Panc1 (cell line): ENCODE measurements at regions not wholly inside any gene's neighbourhood (a gene's known extent, or its start where the extent isn't known, plus 50 kb on each side); places are given as distances from the start of the nearest gene placed in this dataset.

ENCODE experiments used
- ATAC-seq: fragments of 200-7000 bp; cut with Tn5 transposase; 2 replicates; pipeline ENCODE4 v1.9.1; 2020; ENCODE audit warnings: mild to moderate bottlenecking, moderate library complexity
- BruUV-seq: library from RNA; stranded (reverse); fragments of 400-500 nt; replicated peaks from 2 replicates; lab custom pipeline; 2021; lab: Mats Ljungman, UMichigan
- CTCF ChIA-PET: fragments of 300-600 bp; sonication (Branson Sonifier 250); formaldehyde crosslinking; loops from one replicate; lab custom pipeline; 2022; ENCODE audit warnings: antibody characterized with exemption; lab: Charles Lee
- POLR2A ChIA-PET: fragments of 300-600 bp; sonication (Branson Sonifier 250); formaldehyde crosslinking; loops from one replicate; lab custom pipeline; 2022; ENCODE audit warnings: antibody characterized with exemption; lab: Charles Lee
- DNase-seq: peaks from one replicate; pipeline ENCODE4 v3.0.0-alpha.2; 2010; ENCODE audit warnings: low read depth, low spot score
- H3K27ac ChIP-seq: 2 replicates; pipeline ENCODE4 v1.5.1; 2011; ENCODE audit warnings: mild to moderate bottlenecking, low read length, inconsistent platforms
- H3K27me3 ChIP-seq: fragments of 200-500 bp; sonication (Bioruptor generic); 2 replicates; pipeline ENCODE4 v1.6.0; 2014; ENCODE audit warnings: low read length, inconsistent platforms; ENCODE audit not compliant: control insufficient read depth, insufficient read depth
- H3K36me3 ChIP-seq: fragments of 200-500 bp; sonication (Bioruptor generic); 2 replicates; pipeline ENCODE4 v1.5.1; 2014; ENCODE audit warnings: inconsistent platforms, mild to moderate bottlenecking, low read length, moderate library complexity; ENCODE audit not compliant: control insufficient read depth, insufficient read depth
- H3K4me1 ChIP-seq: 2 replicates; pipeline ENCODE4 v1.5.1; 2011; ENCODE audit warnings: inconsistent platforms, mild to moderate bottlenecking, low read length, moderate library complexity; ENCODE audit not compliant: control insufficient read depth, insufficient read depth
- H3K4me3 ChIP-seq, 2 experiments: 2 replicates each; pipeline ENCODE4 v1.5.1; 2011 to 2012; ENCODE audit warnings: low read depth in 2 of 2, low read length in 2 of 2, mild to moderate bottlenecking in 2 of 2, inconsistent platforms in 1 of 2, moderate library complexity in 1 of 2
- H3K9me3 ChIP-seq: fragments of 200-500 bp; sonication (Bioruptor generic); 2 replicates; pipeline ENCODE4 v1.5.1; 2014; ENCODE audit warnings: low read depth, mild to moderate bottlenecking, inconsistent platforms, low read length, moderate library complexity; ENCODE audit not compliant: control insufficient read depth, insufficient read depth
- CTCF ChIP-seq: fragments of 450-650 bp; IDR thresholded peaks from 2 replicates; pipeline ENCODE4 v1.5.1; 2017; ENCODE audit warnings: mild to moderate bottlenecking
- POLR2AphosphoS5 ChIP-seq: IDR thresholded peaks from 2 replicates; pipeline ENCODE4 v1.6.1; 2012; ENCODE audit warnings: mild to moderate bottlenecking, low read depth, low read length, moderate library complexity
- REST ChIP-seq, 2 experiments: IDR thresholded peaks; 2 replicates each; pipeline ENCODE4 v1.6.1; 2011 to 2012; ENCODE audit warnings: low read depth in 2 of 2, control low read depth in 1 of 2, low read length in 1 of 2, mild to moderate bottlenecking in 1 of 2, moderate library complexity in 1 of 2; ENCODE audit not compliant: insufficient read depth in 1 of 2
- SIN3A ChIP-seq: IDR thresholded peaks from 2 replicates; pipeline ENCODE4 v1.6.1; 2012; ENCODE audit warnings: low read depth, mild to moderate bottlenecking, low read length, moderate library complexity, borderline replicate concordance; ENCODE audit not compliant: insufficient read depth
- TCF7L2 ChIP-seq: IDR thresholded peaks from 2 replicates; pipeline ENCODE4 v1.6.1; 2011; ENCODE audit warnings: mild to moderate bottlenecking, low read depth, low read length, inconsistent platforms
- in situ Hi-C: cut with HindIII; loops from 2 replicates; pipeline ENCODE4 v1.10.0; 2016; ENCODE audit warnings: low sequenced_read_pairs, low pct_unique_long_range_greater_than_20kb
- intact Hi-C: fragments of 100-400 bp; cut with micrococcal nuclease; formaldehyde crosslinking; loops from one replicate; pipeline ENCODE4 v1.10.0; 2022; ENCODE audit not compliant: unreplicated experiment

GRCh38 chr15:38058596-38059075 lies 124.2 kb downstream of the TMCO5A start:
- Histone ChIP-seq H3K27me3 (no peaks in the 10 kb centered on the region), H3K27ac (no peak overlapping the region), H3K4me3 (no peak overlapping the region), H3K9me3 (no peaks in the 10 kb centered on the region), H3K4me1 (no peaks in the 10 kb centered on the region), H3K36me3 (no peaks in the 10 kb centered on the region)
- in situ Hi-C loops (no loop called here), intact Hi-C loops (no loop called here)
- BruUV-seq: no TSS peak
- DNase-seq (no peak), ATAC-seq (no peak)
- TF ChIP-seq REST (IDR thresholded peaks at IDR 0.05; ENCODE audit: insufficient read depth in 1 of 2, low read depth in 2 of 2, low read length in 1 of 2) (no peak), TCF7L2 (no peak), SIN3A (no peak), CTCF (no peak), POLR2AphosphoS5 (no peak)
- CTCF ChIA-PET: no interaction called here
- POLR2A ChIA-PET: no interaction called here

GRCh38 chr15:38059665-38060064 lies 125.2 kb downstream of the TMCO5A start:
- Histone ChIP-seq H3K27ac (no peak overlapping the region), H3K4me1 (no peaks in the 10 kb centered on the region), H3K9me3 (no peaks in the 10 kb centered on the region), H3K36me3 (no peaks in the 10 kb centered on the region), H3K27me3 (no peaks in the 10 kb centered on the region), H3K4me3 (no peak overlapping the region)
- BruUV-seq: no TSS peak
- TF ChIP-seq SIN3A: no peak
- no peak for TF ChIP-seq REST (IDR thresholded peaks at IDR 0.05; ENCODE audit: insufficient read depth in 1 of 2, low read depth in 2 of 2, low read length in 1 of 2)
- TF ChIP-seq TCF7L2: no peak
- TF ChIP-seq POLR2AphosphoS5: no peak
- TF ChIP-seq CTCF: no peak
- ATAC-seq (no peak), DNase-seq (no peak)
- intact Hi-C loops: no loop called here
- CTCF ChIA-PET: no interaction called here
- POLR2A ChIA-PET: interaction anchor here (0.6 kb wide), 1 partner anchor 41 kb away, joined by 3 read pairs; no protein-coding TSS in a partner anchor
- in situ Hi-C loops: no loop called here
